Thyroid gland (tissue), 4 donors: ENCODE measurements at regions not wholly inside any gene's neighbourhood (a gene's known extent, or its start where the extent isn't known, plus 50 kb on each side); places are given as distances from the start of the nearest gene placed in this dataset.

ENCODE experiments used
- CTCF ChIP-seq, 6 experiments: fragments of 200-600 bp in 3 of 6; fragments of 450-650 bp in 3 of 6; sonication (generic) in 3 of 6; IDR thresholded peaks; one replicate each; pipeline ENCODE4 v1.5.1; 2016 to 2019; ENCODE audit warnings: antibody characterized with exemption in 6 of 6, mild to moderate bottlenecking in 2 of 6, inconsistent platforms in 1 of 6, moderate library complexity in 1 of 6
- POLR2A ChIP-seq, 2 donors: fragments of 450-650 bp; IDR thresholded peaks; one replicate each; pipeline ENCODE4 v1.6.1; 2017; ENCODE audit warnings: antibody characterized with exemption in 2 of 2, mild to moderate bottlenecking in 2 of 2, moderate library complexity in 1 of 2

- TF ChIP-seq CTCF (IDR thresholded peaks at IDR 0.05) (no peak), POLR2A (IDR thresholded peaks at IDR 0.05) (peak in 1 of 2 donors; percentile 50)
Measured at GRCh38 chr20:36092398-36093024, 62.0 kb upstream of the EPB41L1 start.
